HepG2 (cell line): ENCODE measurements at regions not wholly inside any gene's neighbourhood (a gene's known extent, or its start where the extent isn't known, plus 50 kb on each side); places are given as distances from the start of the nearest gene placed in this dataset.

Experiments used
- ATAC-seq: fragments of 200-7000 bp; cut with Tn5 transposase; 3 replicates; pipeline ENCODE4 v1.9.1; 2020; ENCODE audit warnings: mild to moderate bottlenecking, moderate library complexity
- BruUV-seq: library from RNA; stranded (reverse); fragments of 400-500 nt; replicated peaks from 2 replicates; lab custom pipeline; 2021; lab: Mats Ljungman, UMichigan
- CTCF ChIA-PET: fragments of 300-600 bp; formaldehyde crosslinking; extraction: SDS; loops from one replicate; lab custom pipeline; 2021; ENCODE audit warnings: low total read pairs, inconsistent platforms, low intra/inter-chr PET ratio; lab: Yijun Ruan, JAX
- POLR2A ChIA-PET: fragments of 350-600 bp; sonication (Branson Sonifier 250); formaldehyde crosslinking; loops from one replicate; lab custom pipeline; 2020; ENCODE audit warnings: antibody characterized with exemption, inconsistent platforms; lab: Yijun Ruan, JAX
- DNase-seq: peaks from one replicate; pipeline ENCODE4 v3.0.0-alpha.2; 2015; ENCODE audit warnings: low spot score
- FAIRE-seq: peaks from 3 replicates; lab custom pipeline; 2011; peaks lifted over from hg19 to GRCh38; lab: Jason Lieb, UNC
- H2AFZ ChIP-seq: one replicate; pipeline ENCODE4 v1.6.1; 2011; ENCODE audit warnings: low read length, inconsistent platforms
- H3K27ac ChIP-seq: fragments of 300-600 bp; 3 replicates; pipeline ENCODE4 v1.8.0; 2011; ENCODE audit warnings: mixed run types, mild to moderate bottlenecking, mixed read lengths, low read length, inconsistent platforms; ENCODE audit not compliant: insufficient read depth; ENCODE audit errors: extremely low read length
- H3K27me3 ChIP-seq, 2 experiments: fragments of 200-600 bp in 1 of 2; 2 replicates in 1 of 2; 3 replicates in 1 of 2; pipeline versions ENCODE4 v1.6.0 to v1.8.0; 2011; ENCODE audit warnings: low read length in 2 of 2, mild to moderate bottlenecking in 2 of 2, moderate library complexity in 2 of 2, inconsistent platforms in 1 of 2; ENCODE audit not compliant: insufficient read depth in 2 of 2, control insufficient read depth in 1 of 2
- H3K36me3 ChIP-seq, 2 experiments: fragments of 200-600 bp in 1 of 2; replicated peaks in 1 of 2; 2 replicates in 1 of 2; 3 replicates in 1 of 2; pipeline versions ENCODE4 v1.5.1 to v1.8.0; 2011; ENCODE audit warnings: low read length in 2 of 2, inconsistent platforms in 1 of 2; ENCODE audit not compliant: insufficient read depth in 2 of 2, control insufficient read depth in 1 of 2
- H3K4me1 ChIP-seq: 2 replicates; pipeline ENCODE4 v1.5.1; 2012; ENCODE audit warnings: low read length, inconsistent platforms; ENCODE audit not compliant: insufficient read depth
- H3K4me2 ChIP-seq: 2 replicates; pipeline ENCODE4 v1.6.0; 2011; ENCODE audit warnings: low read depth, low read length, inconsistent platforms
- H3K4me3 ChIP-seq, 3 experiments: fragments of 200-600 bp in 1 of 3; sonication (generic), shearing (Covaris generic) in 1 of 3; replicated peaks in 1 of 3; 2 replicates each; pipeline ENCODE4 v1.5.1; 2011 to 2016; ENCODE audit warnings: low read length in 3 of 3, inconsistent platforms in 2 of 3, low read depth in 2 of 3, mild to moderate bottlenecking in 2 of 3, control low read depth in 1 of 3, mixed read lengths in 1 of 3; ENCODE audit not compliant: insufficient read depth in 1 of 3
- H3K79me2 ChIP-seq: one replicate; pipeline ENCODE4 v1.6.1; 2011; ENCODE audit warnings: low read length, inconsistent platforms; ENCODE audit not compliant: insufficient read depth
- H3K9ac ChIP-seq: 2 replicates; pipeline ENCODE4 v1.6.0; 2011; ENCODE audit warnings: mild to moderate bottlenecking, low read depth, low read length, inconsistent platforms; ENCODE audit not compliant: insufficient read depth
- H3K9me3 ChIP-seq: 2 replicates; pipeline ENCODE4 v1.5.1; 2012; ENCODE audit warnings: mild to moderate bottlenecking, low read length
- H4K20me1 ChIP-seq: 2 replicates; pipeline ENCODE4 v1.6.0; 2011; ENCODE audit warnings: inconsistent platforms, mild to moderate bottlenecking, low read length, moderate library complexity; ENCODE audit not compliant: insufficient read depth
- KDM5B ChIP-seq: sonication (generic); formaldehyde crosslinking; IDR thresholded peaks from 2 replicates; pipeline ENCODE4 v1.4.0; 2020; ENCODE audit warnings: missing genetic modification reagents, mild to moderate bottlenecking, borderline replicate concordance
- NRL ChIP-seq: sonication (generic); formaldehyde crosslinking; IDR thresholded peaks from 2 replicates; pipeline ENCODE4 v1.5.0; 2020; ENCODE audit warnings: missing genetic modification reagents, mild to moderate bottlenecking, moderate library complexity, borderline replicate concordance
- XBP1 ChIP-seq: sonication (generic); formaldehyde crosslinking; IDR thresholded peaks from 2 replicates; pipeline ENCODE4 v1.5.0; 2020; ENCODE audit warnings: missing genetic modification reagents
- ZNF570 ChIP-seq: sonication (generic); formaldehyde crosslinking; IDR thresholded peaks from 2 replicates; pipeline ENCODE4 v1.4.0; 2020; ENCODE audit warnings: mild to moderate bottlenecking, missing genetic modification reagents, borderline replicate concordance
- ZNF576 ChIP-seq: sonication (generic); formaldehyde crosslinking; IDR thresholded peaks from 2 replicates; pipeline ENCODE4 v1.4.0; 2020; ENCODE audit warnings: mild to moderate bottlenecking, missing genetic modification reagents
- WGBS: methylation state at CpG from one replicate; pipeline ENCODE4 v1.1.6; 2017; ENCODE audit warnings: low lambda C conversion rate; 5-methylcytosine and 5-hydroxymethylcytosine counted together
- in situ Hi-C: cut with HindIII; loops from 2 replicates; pipeline ENCODE4 v1.10.0; 2017; ENCODE audit warnings: low pct_unique_long_range_greater_than_20kb; ENCODE audit not compliant: extremely low pct_ligation_motif_present
- intact Hi-C: fragments of 100-400 bp; cut with micrococcal nuclease; formaldehyde crosslinking; loops from one replicate; pipeline ENCODE4 v1.10.0; 2022; ENCODE audit not compliant: unreplicated experiment
- TF ChIP-seq, protein P1 (sequence below): sonication (generic); formaldehyde crosslinking; IDR thresholded peaks from 2 replicates; pipeline ENCODE4 v1.8.0; 2022; ENCODE audit warnings: mild to moderate bottlenecking, missing genetic modification reagents, moderate library complexity

- CTCF ChIA-PET = no interaction called here
- DNase-seq = no peak
- intact Hi-C loops = no loop called here
Observed at GRCh38 chr10:114723361-114723760, 65.3 kb upstream of the ABLIM1 start.

GRCh38 chr10:114723991-114724715 lies 66.1 kb upstream of the ABLIM1 start:
- TF ChIP-seq KDM5B = no peak
- TF ChIP-seq, protein P1, sequence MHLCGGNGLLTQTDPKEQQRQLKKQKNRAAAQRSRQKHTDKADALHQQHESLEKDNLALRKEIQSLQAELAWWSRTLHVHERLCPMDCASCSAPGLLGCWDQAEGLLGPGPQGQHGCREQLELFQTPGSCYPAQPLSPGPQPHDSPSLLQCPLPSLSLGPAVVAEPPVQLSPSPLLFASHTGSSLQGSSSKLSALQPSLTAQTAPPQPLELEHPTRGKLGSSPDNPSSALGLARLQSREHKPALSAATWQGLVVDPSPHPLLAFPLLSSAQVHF (CRISPR knock-in tag) = no peak
- TF ChIP-seq ZNF570 = no peak
- peaks cover 14% of the 10 kb centered on the region for H3K4me1 ChIP-seq
- no peaks in the 10 kb centered on the region for H3K36me3 ChIP-seq
- intact Hi-C loops (no loop called here), in situ Hi-C loops (no loop called here)
- H3K4me2 ChIP-seq = no peak overlapping the region
- H3K4me3 ChIP-seq = no peak overlapping the region
- H3K9ac ChIP-seq = no peak overlapping the region
- FAIRE-seq (no peak), DNase-seq (no peak), ATAC-seq (no peak)
- no TSS peak for BruUV-seq
- H2AFZ ChIP-seq = no peak overlapping the region
- H3K27ac ChIP-seq = no peak overlapping the region
- no peaks in the 10 kb centered on the region for H3K79me2 ChIP-seq
- ChIA-PET CTCF (no interaction called here), POLR2A (no interaction called here)
- H3K27me3 ChIP-seq = no peaks in the 10 kb centered on the region
- no peaks in the 10 kb centered on the region for H3K9me3 ChIP-seq
- 29% methylated on average over 3 of the region's 3 CpGs for WGBS
- H4K20me1 ChIP-seq = no peaks in the 10 kb centered on the region

More at GRCh38 chr10:114723361-114723760, 65.3 kb upstream of the ABLIM1 start:
- no TSS peak for BruUV-seq
- H3K4me1 ChIP-seq = peaks cover 22% of the 10 kb centered on the region
- no peaks in the 10 kb centered on the region for H3K36me3 ChIP-seq
- no peak overlapping the region for H3K4me3 ChIP-seq
- ATAC-seq (no peak), FAIRE-seq (no peak)
- in situ Hi-C loops = no loop called here
- no peak overlapping the region for H2AFZ ChIP-seq
- H4K20me1 ChIP-seq = no peaks in the 10 kb centered on the region
- H3K27me3 ChIP-seq = no peaks in the 10 kb centered on the region
- H3K4me2 ChIP-seq = no peak overlapping the region
- 11% methylated on average over 1 of the region's 1 CpG for WGBS
- H3K79me2 ChIP-seq = no peaks in the 10 kb centered on the region
- no peak for TF ChIP-seq ZNF576 (CRISPR knock-in tag)
- TF ChIP-seq NRL (CRISPR knock-in tag) = no peak
- TF ChIP-seq XBP1 (CRISPR knock-in tag) = no peak
- POLR2A ChIA-PET = no interaction called here
- H3K27ac ChIP-seq = no peak overlapping the region
- H3K9ac ChIP-seq = no peak overlapping the region
- no peaks in the 10 kb centered on the region for H3K9me3 ChIP-seq
